GM19351 (cell line): ENCODE measurements at regions not wholly inside any gene's neighbourhood (a gene's known extent, or its start where the extent isn't known, plus 50 kb on each side); places are given as distances from the start of the nearest gene placed in this dataset.

Source experiments
- ATAC-seq: cut with Tn5 transposase; IDR thresholded peaks from one replicate; pipeline ENCODE4 v1.9.1; 2021; ENCODE audit warnings: mild to moderate bottlenecking, moderate library complexity; ENCODE audit not compliant: unreplicated experiment

- no peak for ATAC-seq
These were observed 171.7 kb downstream of the ATPSCKMT start for GRCh38 chr5:10077791-10078545.

GRCh38 chr5:10073441-10074104 is 176.1 kb downstream of the ATPSCKMT start:
- no peak for ATAC-seq

GRCh38 chr5:10069637-10070313 is 179.9 kb downstream of the ATPSCKMT start:
- ATAC-seq, result peak; percentile 76

- no peak for ATAC-seq
These were observed 184.2 kb downstream of the ATPSCKMT start for GRCh38 chr5:10065428-10066000.

GRCh38 chr5:10064546-10065195 is 185.0 kb downstream of the ATPSCKMT start:
- ATAC-seq, result no peak

- no peak for ATAC-seq
These were observed 185.7 kb downstream of the ATPSCKMT start for GRCh38 chr5:10063997-10064396.

- no peak for ATAC-seq
These were observed 189.7 kb downstream of the ATPSCKMT start for GRCh38 chr5:10059980-10060379.

GRCh38 chr5:10059556-10059955 is 190.1 kb downstream of the ATPSCKMT start:
- ATAC-seq, result no peak

- ATAC-seq, result no peak
These were observed 192.3 kb downstream of the ATPSCKMT start for GRCh38 chr5:10057356-10057755.

GRCh38 chr5:10056228-10056760 is 193.4 kb downstream of the ATPSCKMT start:
- ATAC-seq, result no peak

GRCh38 chr5:10049858-10050455 is 199.7 kb downstream of the ATPSCKMT start:
- no peak for ATAC-seq

GRCh38 chr5:10046676-10047075 is 203.0 kb downstream of the ATPSCKMT start:
- no peak for ATAC-seq

- ATAC-seq, result no peak
These were observed 204.3 kb downstream of the ATPSCKMT start for GRCh38 chr5:10045376-10045775.

- ATAC-seq, result no peak
These were observed 213.4 kb downstream of the ATPSCKMT start for GRCh38 chr5:10036136-10036815.

- no peak for ATAC-seq
These were observed 215.7 kb downstream of the ATPSCKMT start for GRCh38 chr5:10034001-10034400.

GRCh38 chr5:10031817-10032216 is 217.9 kb downstream of the ATPSCKMT start:
- no peak for ATAC-seq

GRCh38 chr5:10030219-10030831 is 219.4 kb downstream of the ATPSCKMT start:
- no peak for ATAC-seq

GRCh38 chr5:10023494-10023893 is 226.2 kb downstream of the ATPSCKMT start:
- ATAC-seq, result no peak

GRCh38 chr5:10021248-10021647 is 228.4 kb downstream of the ATPSCKMT start:
- no peak for ATAC-seq
